Globus pallidus (tissue), 1 donor: ENCODE measurements at regions not wholly inside any gene's neighbourhood (a gene's known extent, or its start where the extent isn't known, plus 50 kb on each side); places are given as distances from the start of the nearest gene placed in this dataset.
"Not testable (repeated sequence)": the region's sequence is repeated elsewhere in the genome, so short reads cannot be mapped to it uniquely, and the experiment has no call there.

Source experiments
- DNase-seq: peaks from one replicate; pipeline ENCODE4 v3.0.0-alpha.2; 2015; ENCODE audit warnings: low spot score

DNA sequence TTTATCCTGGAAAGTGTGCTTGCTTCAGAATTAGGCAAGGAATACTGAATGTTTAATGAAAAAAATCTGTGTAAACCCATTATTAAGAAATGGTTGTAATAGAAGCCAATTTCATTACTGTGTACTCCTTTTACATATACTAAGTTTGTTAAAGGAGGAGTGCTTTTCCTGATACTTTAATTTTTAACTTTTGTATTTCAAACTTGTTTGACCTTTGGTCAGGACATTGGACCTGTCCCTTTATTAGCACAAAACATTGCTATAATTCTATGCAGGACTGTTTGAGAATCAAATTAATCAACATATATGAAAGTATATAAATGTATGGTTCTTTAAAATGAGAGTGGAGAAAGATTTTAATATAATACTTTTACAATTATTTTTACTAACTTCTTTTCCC lies 659.6 kb downstream of the TMTC2 start:
- DNase-seq: no peak

DNA sequence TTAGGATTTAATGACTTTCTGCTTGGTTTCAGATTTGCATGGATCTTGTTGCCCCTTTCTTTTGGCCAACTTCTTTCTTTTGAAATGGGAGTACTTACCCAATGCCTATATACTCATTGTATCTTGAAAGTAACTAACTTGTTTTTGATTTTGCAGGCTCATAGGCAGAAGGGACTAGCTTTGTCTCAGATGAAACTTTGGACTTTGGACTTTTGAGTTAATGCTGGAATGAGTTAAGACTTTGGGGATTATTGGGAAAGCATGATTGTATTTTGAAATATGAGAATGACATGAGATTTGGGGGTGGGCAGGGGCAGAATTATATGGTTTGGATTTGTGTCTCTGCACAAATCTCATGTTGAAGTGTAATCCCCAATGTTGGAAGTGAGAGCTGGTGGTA lies 657.1 kb downstream of the TMTC2 start:
- DNase-seq: no peak

DNA sequence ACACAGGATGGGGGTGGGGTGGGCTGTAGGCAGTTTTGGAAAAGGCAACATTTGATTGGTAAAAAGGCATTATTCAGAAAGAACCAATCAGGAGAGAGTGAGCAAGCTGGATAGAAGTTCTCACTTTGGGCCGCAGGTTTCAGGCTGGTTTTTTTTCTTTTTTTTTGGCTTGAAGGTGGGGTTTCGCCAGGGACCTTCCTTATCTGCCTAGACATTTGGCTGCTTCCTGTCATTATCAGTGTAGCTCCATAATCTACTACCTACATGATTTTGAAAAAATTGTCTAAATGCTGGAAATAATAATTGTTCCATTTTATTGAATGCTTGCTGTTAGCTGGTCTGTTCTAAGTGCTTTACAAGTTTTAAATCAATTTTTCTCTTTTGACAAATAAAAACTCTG lies 649.0 kb downstream of the TMTC2 start:
- DNase-seq: no peak

DNA sequence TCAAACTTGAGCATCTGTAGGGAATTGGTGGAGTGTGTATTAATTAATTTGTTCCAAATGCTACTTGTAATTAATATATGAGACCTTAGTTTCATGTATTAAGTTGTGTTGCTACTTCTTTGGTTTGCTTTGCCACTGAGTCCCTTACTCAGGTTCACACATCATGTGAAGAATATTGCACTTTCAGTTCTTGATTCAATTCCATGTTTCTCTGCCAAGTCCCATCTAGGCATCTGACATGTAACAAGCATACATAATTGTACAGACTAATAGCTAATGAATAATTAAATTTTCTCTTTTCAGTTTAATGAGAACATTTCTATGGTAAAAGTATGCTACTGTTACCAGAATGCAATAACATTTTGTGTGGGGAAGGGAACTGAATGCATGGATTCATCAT lies 640.0 kb downstream of the TMTC2 start:
- DNase-seq: no peak

DNA sequence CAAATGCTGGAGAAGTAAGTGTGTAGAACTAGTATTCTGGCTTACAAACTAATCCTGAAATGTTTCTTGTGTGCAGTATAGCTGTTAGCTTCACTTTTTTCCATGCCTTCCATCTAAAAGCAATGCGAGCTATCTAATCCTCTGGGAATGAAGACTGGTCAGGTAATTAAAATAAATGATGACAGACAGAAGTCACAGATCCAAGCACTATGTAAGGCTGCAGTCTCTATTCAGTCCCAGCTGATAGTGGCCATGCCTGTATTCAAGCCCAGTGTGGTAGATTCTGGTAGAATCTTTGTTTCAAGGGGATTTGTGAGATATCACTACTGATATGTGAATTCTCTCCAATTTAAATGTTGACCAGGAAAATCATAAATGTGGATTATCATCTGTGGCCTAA lies 637.2 kb downstream of the TMTC2 start:
- no peak for DNase-seq

DNA sequence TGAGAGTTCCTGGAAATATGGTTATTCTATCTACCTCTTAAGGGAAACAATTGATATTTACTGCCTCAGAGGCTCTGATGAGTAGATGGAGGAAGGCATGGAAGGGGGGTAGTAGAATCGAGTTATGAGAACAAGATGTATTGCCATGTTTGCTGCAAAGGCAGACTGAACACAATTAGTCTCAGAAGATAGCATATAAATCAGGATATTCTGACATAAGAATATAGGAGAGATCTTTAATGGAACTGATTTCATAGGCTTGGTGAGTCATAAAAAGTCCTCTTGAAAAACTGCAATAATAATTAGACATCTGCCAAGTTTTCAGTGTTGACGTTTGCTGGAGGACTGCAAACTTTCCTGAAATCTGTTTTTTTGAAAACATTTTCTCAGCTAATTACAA lies 636.1 kb downstream of the TMTC2 start:
- no peak for DNase-seq

DNA sequence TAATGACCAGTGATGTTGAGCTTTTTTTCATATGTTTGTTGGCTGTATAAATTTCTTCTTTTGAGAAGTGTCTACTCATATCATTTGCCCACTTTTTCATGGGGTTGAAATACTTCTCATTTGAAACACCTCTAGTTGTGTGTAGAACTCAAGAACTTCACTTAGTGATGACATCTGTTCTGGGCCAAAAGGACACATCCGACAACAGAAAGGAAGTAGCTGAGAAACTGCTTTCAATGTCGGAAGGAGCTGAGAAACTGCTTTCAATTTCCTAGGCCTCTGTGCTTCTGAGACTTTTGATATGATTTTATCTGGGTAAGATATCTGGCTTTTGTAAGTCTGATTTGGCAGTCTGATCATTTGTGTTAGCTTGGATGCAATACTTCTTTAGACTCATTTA lies 635.3 kb downstream of the TMTC2 start:
- no peak for DNase-seq

DNA sequence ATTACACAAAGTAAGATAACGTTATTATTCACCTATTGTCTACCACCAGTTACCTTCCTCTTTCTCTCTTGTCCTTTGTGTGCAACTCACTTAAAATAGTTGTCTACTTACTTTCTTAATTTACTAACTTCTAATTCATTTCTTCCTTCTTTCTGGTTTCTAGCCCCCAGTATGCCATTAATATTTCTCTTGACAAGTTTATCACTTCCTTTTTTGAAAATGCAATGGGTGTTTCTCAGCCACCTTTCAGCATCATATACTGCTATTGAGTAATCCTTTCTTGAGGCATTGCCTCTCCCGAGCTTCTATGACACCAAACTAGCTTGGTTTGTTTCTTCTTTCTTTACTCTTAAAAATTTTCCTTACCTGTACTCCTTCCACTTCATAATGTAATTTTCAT lies 633.6 kb downstream of the TMTC2 start:
- DNase-seq: no peak

DNA sequence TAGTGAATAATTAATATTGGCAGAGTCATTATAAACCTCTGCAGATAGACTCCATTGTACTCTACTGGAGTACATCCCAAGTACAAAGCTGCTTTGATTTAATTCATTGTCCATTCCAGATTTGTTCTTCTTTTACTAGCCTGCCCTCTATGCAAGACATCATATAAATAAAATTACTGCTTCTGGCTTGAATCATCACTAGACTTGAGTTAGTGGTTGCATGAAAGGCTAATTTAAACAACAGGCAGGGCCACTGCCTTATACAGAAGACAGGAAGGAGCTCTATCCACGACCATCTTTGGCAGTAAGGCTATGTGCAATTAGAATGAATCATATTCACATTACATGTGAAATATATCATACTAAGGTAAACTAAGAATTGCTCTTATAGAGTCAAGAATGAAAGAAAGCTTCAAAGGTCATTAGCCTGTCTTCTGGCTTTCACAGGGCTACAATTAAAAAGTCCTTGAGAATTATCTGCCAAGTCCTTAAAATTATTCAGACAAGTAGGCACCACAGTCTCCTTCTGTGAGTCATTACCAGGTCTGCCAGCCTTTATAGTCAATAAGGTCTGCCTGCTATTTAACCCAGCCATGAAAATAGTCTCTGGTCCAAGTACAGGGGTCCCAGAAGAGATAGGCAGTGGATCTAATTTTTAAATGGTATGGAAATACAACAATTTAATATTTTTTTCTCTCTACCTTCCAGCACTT lies 631.8 kb downstream of the TMTC2 start:
- no peak for DNase-seq

DNA sequence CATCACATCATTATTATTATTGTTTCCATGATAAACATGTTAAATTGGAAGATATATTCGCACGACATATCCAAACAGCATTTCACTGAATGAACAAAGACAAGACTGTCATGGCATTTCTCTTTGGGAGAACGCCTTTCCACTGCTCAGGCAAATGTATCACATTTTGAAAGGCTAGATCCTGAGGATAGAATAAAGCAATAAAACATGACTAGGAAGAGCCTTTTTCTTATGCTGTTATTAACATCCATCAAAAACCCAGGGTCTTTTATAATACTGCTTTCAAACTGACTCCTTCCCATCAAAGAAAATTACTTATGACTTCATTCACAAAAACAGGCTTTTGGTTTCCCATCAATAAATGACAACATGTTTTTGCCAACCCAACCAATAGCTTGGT lies 630.9 kb downstream of the TMTC2 start:
- no peak for DNase-seq

DNA sequence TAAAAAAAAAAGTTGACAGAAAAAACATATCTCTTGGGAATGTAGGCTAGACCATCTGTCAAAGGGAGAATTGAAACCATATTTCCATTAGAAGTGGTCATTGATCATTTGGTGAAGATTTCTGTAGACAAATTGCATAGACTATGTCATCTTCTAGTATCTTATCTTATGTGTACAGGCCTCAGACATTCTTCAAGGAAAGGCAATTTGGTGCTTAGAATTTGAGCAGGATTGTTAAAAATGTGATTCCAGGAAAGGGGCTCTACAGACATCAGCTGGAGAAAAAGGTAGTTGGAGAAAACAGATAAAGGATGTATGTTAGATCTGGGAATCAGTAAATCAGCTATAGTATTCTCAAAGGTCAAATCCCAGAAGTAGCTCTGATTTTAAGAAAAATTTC lies 627.1 kb downstream of the TMTC2 start:
- DNase-seq: no peak

DNA sequence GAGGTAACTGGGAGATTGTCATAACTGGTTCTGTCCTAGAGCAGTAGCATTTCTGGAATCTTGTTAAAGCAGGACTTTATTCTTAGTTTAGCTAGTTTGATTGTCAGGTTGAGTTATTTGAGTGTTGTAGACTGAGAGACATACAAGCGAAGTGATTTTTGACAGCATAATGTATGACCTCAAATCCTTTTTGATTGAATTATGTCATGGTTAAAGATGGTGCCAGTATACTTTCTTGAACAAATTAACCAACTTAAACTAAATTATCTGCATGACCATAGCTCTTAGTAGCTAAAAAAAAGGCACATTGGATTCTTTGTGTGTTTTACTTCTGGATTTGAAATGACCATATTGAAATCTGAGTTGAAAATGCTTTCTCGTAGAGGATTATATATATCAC lies 626.6 kb downstream of the TMTC2 start:
- no peak for DNase-seq

DNA sequence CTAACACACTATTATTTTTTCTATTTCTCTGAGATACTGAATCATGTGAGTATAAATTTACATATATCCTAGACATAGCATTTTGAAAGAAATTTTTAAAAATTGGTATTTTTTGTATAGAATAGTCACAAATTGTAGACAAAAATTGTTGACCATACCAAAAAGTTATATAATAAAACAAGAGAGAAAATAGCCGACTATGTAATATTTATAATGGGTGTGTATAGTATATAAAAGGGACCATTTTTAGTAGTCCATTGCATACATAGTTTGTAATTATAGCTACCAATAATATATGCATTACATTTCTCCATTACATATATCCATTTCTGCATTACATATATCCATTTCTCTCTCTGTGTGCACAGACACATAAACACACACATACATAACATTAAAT lies 590.2 kb downstream of the TMTC2 start:
- DNase-seq: no peak

DNA sequence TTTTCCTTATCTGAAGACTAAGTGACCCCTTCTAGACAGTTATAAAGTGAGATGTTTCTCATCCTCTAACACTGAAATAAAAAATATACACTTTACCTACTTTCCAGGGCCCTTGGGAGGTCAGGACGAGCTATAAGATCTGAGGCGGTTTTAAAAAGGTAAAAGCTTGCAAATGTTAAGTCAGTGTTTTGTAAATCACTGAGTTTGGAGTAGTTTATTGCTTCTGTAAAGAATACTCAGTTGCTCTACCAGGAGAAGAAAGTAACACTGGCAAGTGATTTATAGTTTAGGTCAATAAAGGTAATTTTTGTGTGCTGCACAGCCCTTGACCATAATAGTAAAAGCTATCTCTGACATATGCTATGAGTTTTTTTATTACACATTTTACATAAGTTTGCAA lies 584.5 kb downstream of the TMTC2 start:
- no peak for DNase-seq

DNA sequence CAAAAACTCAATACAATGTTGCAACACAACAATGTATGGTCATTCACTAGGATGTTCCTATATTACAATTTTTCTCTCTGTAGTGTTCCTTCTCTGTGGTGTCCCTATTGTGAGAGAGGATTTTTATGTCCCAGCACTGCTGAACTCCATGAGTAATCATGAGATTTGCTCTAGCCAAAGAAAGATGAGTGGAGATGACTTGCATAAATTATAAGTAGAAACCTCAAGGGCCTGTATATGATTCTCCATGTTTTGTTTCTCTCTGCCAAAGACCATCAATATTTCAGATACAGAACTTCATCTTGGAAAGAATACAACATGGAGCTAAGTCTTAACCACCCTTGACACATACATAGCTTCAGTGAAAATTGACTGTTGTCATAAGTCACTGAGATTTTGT lies 579.1 kb downstream of the TMTC2 start:
- DNase-seq: no peak

DNA sequence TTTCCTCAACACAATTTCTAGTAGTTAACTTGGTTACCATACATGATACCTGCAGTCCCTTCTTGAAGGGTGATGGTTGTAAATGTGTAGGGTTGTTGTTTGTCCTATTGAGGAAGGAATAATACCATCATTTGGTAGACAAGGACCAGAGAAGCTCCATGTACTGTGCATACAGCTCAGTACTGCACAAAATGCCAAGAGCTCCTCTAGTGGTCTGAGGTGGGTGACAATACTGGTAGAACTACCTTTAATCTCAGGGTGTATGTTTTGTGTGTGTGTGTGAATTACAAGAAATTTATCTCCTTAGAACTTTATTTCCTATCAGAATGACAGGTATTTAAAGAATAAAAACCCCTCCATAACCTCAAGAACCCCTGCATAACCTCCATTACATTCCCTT lies 575.3 kb downstream of the TMTC2 start:
- DNase-seq: no peak

DNA sequence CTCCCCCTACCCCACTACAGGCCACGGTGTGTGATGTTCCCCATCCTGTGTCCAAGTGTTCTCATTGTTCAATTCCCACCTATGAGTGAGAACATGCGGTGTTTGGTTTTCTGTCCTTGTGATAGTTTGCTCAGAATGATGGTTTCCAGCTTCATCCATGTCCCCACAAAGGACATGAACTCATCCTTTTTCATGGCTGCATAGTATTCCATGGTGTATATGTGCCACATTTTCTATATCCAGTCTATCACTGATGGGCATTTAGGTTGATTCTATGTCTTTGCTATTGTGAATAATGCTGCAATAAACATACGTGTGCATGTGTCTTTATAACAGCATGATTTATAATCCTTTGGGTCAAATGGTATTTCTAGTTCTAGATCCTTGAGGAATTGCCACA lies 573.4 kb downstream of the TMTC2 start:
- not testable (repeated sequence) for DNase-seq

DNA sequence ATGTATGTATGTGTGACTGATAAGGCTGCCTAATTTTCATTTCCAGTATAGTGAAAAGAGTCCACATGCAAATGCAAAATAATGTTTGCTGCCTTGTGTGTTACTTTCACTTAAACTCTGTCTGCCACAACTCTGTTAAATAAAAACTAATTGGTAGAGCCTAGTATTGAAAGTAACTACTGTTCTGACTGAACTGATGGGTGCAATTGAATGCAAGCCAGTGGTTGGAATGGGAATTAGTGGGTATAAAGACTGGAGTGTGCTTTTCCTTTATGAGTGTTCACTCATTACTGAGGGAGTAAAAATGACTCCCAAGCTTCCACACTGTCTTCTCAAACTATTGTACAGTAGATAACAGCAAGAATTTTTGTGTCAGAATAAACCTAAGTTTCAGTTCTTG lies 571.0 kb downstream of the TMTC2 start:
- DNase-seq: no peak

DNA sequence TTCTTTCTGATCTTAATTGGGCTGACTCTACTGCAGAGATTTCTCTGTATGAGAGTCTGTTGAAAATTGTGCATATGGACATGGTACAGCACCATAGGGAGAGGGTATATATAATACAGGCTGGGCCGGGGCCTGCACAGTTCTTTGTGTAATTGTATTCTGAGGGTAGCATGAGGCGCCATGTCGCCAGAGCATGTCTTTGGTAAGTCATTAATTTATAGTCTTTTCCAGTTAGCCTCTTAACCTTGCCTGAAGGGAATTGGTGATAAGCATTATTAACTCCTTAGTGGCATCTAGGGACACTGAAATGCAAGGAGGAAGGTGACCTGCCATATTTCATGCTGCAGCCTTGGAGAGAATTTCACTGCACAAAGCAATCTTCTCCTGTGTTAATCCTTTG lies 569.9 kb downstream of the TMTC2 start:
- DNase-seq: no peak

DNA sequence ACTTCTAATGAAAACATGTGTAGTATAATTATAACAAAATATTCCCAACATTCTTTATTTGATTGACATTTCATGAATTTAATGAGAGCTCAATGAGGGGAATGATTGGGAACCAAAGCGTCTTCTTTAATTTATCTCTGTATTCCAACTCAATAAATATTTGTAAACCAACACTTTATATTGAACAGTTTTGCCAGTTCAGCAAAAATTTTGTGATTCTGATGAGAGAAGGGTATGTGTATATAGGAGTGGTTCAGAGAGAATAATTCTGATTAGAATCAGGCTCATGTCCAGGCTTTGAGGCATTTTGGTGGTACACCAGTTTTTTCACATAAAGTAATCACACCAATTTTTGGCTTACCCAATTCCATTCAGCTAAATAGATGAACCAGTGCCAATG lies 564.2 kb downstream of the TMTC2 start:
- no peak for DNase-seq

DNA sequence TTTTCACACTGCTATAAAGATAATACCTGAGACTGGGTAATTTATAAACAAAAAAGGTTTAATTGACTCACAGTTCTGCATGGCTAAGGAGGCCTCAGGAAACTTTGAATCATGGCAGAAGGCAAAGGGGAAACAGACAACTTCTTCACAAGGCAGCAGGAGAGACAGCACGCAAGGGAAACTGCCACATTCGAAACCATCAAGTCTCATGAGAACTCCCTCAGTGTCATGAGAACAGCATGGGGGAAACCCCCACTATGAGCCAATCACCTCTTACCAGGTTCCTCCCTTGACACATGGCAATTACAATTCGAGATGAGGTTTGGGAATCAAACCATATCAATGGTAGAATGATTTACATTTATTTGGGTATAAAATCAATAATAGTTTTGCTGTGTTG lies 558.5 kb downstream of the TMTC2 start:
- DNase-seq: no peak

DNA sequence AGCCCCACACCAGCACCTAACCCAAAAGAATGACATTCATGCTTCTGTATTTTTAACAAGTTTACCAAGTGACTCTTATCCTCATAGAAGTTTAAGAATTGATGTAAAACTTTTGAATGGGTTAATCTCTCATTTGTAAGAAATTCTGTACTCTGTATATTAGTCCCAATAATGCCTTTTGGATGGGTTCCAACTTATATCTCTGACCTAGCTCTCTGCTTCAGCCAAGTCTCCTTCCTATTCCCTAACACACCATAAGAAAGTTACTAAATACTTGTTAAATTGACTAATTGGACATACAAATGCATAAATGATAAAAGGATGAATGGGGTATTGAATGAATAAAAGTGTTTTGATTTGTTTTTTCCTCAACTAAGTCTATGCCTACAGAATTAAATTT lies 557.3 kb downstream of the TMTC2 start:
- DNase-seq: no peak

DNA sequence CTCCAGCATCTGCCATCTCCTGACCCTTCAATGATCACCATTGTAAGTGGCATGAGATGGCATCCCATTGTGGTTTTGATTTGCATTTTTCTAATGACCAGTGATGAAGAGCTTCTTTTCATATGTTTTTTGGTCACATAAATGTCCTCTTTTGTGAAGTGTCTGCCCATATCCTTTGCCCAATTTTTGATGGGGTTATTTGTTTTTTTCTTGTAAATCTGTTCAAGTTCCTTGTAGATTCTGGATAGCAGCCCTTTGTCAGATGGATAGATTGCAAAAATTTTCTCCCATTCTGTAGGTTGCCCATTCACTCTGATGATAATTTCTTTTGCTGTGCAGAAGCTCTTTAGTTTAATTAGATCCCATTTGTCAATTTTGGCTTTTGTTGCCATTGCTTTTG lies 547.3 kb downstream of the TMTC2 start:
- DNase-seq: not testable (repeated sequence)

DNA sequence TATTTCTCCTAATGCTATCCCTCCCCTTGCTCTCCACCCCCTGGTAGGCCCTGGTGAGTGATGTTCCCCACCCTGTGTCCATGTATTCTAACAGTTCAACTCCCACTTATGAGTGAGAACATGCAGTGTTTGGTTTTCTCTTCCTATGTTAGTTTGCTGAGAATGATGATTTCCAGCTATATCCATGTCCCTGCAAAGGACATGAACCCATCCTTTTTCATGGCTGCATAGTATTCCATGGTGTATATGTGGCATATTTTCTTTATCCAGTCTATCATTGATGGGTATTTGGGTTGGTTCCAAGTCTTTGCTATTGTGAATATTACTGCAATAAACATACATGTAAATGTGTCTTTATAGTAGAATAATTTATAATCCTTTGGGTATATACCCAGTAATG lies 540.3 kb downstream of the TMTC2 start:
- DNase-seq: not testable (repeated sequence)

DNA sequence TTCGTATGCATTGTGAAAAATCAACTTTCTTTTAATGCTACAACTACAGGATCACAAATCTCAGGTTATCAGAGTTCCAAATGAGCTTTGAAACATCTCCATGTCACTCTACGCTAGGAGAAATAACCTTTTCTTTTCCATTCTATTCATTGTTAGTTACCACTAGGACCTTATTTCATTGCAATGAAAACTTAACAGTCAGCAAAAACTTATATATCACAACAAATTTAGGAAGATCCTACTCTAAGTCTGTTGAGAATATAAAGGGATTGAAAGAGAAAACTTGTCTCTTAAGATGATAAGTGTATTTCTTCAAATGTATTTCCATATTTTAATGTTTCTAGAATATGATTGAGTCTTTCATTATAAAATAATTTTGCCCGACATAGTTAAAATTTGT lies 539.1 kb downstream of the TMTC2 start:
- no peak for DNase-seq
